GM12872 (cell line): ENCODE measurements at regions not wholly inside any gene's neighbourhood (a gene's known extent, or its start where the extent isn't known, plus 50 kb on each side); places are given as distances from the start of the nearest gene placed in this dataset.

Source experiments
- TF ChIP-seq, protein P1 (sequence below): IDR thresholded peaks from 3 replicates; pipeline ENCODE4 v1.5.1; 2011; ENCODE audit warnings: low read depth, mild to moderate bottlenecking, low read length, moderate library complexity; ENCODE audit not compliant: insufficient read depth

DNA sequence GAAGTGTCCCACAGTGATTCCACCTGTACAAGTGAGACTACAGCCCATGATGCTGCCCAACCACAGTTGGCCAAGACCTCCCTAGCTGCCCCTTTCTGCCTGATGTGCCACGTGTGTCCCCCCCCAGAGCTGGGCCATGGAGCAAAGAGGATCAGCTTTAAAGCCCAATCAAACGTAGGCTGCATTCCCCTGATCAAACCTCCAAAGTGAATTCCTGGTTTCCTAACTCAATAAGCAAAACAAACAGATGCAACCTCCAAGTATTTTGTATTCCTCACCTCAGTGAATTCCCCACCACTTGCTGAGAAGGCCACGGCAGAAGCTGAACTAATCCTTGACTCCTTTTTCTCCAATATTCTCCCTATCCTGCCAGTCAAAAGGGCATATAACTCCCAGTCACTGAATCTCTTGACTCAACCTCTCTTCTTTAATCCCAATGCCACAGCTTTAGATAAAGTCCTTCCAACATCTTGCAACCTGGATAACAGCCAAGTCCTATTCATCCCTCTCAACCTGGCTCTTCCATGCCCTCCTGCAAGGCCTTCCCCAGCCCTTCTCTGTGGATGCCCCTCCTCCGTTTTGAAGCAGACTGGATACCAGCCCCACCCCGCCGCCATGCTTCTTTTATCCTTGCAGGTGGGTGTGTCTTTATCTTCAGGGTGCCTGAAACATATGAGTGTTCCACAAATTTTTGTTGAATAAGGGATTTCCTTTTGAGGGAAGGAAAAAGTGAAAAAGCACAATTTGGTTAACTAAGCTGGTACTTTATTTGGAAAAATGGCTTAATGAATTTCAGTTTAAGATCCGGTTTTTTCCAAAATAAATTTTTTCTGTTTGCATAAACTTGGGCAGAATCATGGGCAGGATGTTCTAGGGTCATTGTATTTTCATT, 285.2 kb upstream of the MKLN1 start:
- TF ChIP-seq, protein P1, sequence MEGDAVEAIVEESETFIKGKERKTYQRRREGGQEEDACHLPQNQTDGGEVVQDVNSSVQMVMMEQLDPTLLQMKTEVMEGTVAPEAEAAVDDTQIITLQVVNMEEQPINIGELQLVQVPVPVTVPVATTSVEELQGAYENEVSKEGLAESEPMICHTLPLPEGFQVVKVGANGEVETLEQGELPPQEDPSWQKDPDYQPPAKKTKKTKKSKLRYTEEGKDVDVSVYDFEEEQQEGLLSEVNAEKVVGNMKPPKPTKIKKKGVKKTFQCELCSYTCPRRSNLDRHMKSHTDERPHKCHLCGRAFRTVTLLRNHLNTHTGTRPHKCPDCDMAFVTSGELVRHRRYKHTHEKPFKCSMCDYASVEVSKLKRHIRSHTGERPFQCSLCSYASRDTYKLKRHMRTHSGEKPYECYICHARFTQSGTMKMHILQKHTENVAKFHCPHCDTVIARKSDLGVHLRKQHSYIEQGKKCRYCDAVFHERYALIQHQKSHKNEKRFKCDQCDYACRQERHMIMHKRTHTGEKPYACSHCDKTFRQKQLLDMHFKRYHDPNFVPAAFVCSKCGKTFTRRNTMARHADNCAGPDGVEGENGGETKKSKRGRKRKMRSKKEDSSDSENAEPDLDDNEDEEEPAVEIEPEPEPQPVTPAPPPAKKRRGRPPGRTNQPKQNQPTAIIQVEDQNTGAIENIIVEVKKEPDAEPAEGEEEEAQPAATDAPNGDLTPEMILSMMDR = no peak

DNA sequence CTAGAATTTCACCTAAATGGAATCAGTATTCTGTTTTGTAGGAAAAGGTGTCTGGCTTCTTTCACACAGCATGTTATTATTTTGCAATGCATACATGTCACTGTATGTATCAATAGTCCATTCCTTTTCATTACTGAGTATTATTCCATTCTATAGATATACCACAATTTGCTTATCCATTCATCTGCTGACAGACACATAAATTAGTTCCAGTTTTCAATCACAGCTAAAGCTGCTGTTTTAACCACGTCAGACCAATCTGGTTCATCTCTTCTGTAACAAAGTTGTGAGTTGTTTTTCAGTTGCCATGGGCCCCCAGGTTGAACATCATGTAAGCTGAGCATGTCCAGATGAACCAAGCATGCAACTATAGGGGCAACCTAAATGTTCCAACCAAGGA, 282.1 kb upstream of the MKLN1 start:
- TF ChIP-seq, protein P1 = no peak

DNA sequence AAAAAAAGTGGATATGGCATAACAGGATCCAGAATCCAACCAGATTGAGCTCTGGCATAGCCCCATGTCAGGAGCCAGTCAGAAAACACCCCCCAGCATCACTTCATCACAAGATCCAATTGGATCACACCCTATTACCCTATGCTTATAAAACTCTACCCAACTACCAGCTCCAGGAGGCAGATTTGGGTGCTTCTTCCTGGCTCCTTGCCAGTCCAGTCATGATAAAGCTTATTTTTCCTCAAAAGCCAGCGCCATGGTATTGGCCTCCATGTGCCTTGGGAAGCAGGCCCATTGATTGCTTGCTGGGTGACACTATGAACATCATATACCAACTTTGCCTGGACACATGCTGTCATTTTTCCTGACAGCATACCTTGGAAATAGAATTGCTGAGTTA, 281.4 kb upstream of the MKLN1 start:
- TF ChIP-seq, protein P1 = no peak

DNA sequence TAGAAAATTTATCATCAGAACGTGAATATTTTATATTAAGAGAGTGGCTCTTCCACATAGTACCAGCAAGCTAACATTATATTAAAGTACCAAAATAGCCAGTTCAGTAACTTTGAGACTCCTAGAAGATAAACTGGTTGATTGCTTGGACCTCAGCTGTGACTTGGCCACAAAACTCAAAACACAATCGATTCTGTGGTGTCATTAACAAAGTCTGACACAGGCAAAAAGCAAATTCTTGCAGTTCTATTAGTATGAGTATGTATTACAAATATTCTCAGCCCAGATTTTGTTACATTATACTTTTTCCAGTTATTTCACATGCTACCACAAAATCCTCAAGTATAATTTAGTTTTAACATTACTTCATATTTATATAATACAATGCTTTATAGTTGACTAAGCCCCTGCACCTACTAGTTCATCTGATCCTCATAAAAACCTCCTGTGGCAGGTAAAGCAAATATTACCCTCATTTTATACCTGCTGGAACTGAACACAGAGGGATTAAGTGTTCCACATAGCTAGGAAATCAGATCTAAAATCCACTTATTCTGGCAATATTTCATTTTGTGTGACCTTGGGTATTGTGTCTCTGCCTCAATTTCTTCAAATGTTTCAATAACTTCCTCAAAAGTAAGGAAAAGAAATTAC, 279.9 kb upstream of the MKLN1 start:
- TF ChIP-seq, protein P1 = no peak

DNA sequence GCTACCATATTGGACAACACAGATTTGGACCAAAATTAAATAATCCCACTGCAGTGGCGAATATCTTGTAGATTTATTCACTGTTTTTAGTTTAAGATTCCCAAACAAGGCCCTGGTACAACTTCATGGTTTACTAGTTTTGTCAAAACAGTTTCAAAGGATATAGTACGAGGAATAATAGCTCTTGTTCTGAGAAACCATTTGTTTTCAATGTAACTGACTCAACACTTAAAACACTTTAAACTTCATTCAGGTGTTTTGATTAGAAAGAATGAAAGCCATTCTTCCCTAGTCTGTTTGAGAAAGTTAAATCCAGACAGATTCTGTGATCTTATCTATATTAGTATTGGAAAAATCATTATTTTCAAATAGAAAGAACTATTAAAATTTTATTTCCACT, 276.4 kb upstream of the MKLN1 start:
- TF ChIP-seq, protein P1 = no peak

DNA sequence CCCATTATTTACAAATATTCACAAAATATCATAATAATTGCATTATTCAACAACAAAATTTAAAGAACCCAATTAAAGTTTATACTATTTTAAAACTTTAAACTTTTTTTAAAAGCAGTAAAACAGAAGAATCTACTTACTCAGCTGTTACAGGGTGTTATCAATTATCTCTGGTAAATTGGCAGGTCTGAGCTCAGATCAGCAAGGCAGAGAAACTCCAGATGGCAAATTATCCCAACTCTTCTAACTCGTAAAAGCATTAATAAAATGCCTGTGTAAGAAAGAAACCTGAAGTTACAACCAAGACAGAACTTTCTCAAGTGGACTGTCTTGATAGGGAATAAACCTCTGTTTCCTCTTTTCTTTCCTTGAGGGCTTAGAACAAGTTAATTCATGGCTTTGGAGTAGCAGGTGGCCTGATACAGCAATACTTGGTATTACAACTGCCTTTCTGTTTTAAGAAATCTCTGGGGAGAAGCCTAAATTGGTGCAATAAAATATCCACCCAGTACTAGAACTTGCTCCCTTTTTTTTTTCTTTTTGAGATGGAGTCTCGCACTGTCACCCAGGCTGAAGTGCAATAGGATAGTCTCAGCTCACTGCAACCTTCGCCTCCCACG, 275.3 kb upstream of the MKLN1 start:
- TF ChIP-seq, protein P1 = no peak

DNA sequence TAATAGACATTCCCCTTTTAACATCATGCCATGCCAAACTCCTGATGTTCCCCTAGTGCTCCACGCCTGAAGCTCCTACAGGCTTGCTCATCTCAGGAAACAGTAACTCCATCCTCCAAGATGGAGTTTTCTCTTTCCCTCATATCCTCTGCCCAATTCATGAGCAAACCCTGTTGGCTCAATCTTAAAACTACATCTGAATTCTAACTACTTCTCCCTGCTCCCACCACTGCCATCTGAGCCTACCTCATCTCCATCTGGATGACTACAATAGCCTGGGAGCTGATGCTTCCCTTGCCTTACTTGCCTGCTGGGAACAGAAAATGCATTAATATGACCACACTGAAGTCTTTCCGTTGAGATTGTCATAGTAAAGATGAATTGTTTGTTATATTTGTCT, 271.7 kb upstream of the MKLN1 start:
- TF ChIP-seq, protein P1 = no peak
